ENCODE measurements at regions not wholly inside any gene's neighbourhood (a gene's known extent, or its start where the extent isn't known, plus 50 kb on each side); places are given as distances from the start of the nearest gene placed in this dataset.
"Not testable (repeated sequence)": the region's sequence is repeated elsewhere in the genome, so short reads cannot be mapped to it uniquely, and the experiment has no call there.

DNA sequence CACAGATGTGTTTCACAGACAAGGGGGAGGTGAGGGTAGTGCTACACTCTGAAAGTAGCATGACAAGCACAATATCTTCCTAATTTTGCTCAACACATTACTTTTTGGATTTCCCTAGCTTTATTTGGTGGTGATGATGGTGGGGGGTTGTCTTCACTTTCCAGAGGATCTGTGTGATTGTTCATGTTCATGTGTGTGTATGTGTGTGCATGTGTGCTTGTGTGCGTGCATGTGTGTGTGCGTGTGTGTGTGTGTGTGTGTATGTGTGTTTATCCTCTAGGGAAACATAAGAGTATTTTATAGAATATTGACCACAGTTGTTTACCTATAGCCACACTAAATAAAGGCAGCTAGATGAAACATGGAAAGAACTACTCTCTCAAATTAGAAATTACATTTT is 183.8 kb upstream of the EYA4 start:
- no peak for DNase-seq

DNA sequence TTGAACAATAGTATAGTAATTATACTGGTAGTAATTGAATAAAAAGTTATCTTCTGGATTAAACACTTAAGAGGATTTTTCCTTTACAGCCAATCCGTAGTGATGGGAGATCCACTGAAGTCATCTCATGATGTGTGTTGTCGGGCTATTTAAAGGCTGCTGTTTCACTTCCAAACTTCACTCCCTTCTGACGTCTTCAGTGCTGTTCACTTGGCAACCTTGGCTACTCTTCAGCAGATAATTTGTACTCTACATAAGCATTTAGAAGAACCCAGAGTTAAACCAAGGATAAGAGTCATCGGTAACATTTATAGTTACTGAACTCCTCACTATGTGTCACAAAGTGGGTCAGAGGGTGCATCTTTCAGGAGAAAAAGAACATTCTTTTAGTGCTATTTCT is 179.1 kb upstream of the EYA4 start:
- no peak for DNase-seq

DNA sequence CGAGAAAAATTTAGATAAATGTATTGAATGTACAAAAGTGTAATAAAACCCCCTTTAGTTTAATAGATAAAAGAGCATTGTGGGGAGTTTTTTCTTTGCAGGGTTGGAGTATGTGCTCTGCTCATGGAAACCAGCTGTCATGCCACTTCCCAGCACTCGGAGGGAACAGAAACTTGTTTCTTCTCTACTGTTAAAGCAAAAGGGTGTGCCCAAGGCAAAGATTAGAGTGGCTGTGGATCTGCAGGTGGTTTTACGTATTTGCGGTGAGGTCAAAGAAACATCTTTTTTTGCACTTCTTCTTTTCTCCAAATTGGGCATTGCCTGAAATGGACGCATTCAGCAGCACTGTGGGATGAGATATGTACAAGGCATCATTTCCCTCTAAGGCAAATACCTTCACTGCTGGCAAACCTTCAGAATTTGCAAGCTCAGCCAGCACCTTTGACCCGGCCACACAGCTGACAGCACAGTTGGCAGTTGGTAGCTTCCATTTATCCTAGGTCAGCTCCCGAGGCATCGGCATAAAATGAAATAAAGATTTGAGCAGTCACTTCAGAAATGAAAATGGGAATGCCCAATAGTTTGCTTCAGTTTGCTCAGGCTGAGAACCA is 178.4 kb upstream of the EYA4 start:
- DNase-seq, result no peak

DNA sequence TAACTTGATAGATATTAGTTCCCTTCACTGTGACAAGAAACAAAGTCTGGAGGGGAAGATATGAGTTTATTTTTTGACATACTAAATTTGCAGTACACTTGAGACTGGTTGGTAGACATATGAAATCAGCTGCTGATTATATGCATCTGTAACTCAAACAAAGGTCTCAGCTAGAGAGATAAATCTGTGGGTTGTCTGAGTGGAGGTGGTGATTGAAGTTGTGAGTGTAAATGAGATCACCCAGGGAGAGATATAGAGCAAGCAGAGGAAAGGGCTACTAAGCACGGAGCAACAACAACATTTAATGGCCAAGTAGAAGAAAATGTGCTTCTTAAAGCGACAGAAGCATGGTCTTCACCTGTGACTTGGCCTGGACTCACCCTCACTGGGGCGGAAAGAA is 173.2 kb upstream of the EYA4 start:
- DNase-seq, result no peak

DNA sequence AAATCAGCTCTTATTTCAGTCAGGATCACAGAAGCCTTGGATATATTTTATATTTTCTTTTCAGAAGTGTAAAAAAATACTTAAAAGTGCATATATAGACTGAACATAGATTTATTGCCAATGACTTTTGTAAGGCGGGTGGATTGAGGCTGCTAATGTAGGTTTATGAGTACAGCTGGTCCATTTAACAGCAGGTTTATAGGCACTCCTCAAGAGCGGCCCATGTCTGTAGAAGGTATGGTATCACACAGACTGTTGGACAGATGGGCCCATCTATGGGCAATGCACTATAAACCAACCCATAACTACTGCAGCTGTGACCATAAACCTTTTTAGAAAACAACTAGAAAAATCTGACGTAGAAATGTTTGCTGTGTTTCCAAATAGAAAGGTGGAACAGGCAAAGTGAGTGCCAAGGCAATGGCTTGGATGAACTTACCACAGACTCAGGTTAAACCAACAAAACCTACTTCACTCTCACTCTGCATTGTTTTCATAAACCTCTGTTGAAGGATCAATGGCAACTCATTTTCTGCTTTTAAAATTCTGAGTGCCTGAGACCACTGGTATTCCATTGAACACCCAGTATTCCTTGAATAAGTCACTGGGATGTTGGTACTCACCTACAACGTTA is 170.6 kb upstream of the EYA4 start:
- no peak for DNase-seq

DNA sequence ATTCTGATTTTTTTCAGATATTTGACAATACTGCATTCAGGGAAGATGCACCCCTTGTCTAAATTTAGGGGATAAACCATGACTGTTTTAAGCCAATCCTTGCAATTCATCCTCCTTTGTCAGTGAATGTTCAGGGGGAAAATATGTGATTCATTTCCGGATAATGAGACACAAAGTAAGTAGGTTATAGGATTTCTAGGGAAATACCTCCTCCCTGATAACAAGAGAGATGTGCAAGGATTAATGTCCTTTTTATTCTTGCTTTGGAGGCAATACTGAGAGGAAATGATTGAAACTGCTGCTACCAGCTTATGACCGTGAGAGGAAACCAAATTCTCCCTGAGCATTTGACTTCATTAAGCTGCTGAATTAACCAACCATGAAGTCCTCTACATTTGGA is 161.3 kb upstream of the EYA4 start:
- DNase-seq, result no peak

DNA sequence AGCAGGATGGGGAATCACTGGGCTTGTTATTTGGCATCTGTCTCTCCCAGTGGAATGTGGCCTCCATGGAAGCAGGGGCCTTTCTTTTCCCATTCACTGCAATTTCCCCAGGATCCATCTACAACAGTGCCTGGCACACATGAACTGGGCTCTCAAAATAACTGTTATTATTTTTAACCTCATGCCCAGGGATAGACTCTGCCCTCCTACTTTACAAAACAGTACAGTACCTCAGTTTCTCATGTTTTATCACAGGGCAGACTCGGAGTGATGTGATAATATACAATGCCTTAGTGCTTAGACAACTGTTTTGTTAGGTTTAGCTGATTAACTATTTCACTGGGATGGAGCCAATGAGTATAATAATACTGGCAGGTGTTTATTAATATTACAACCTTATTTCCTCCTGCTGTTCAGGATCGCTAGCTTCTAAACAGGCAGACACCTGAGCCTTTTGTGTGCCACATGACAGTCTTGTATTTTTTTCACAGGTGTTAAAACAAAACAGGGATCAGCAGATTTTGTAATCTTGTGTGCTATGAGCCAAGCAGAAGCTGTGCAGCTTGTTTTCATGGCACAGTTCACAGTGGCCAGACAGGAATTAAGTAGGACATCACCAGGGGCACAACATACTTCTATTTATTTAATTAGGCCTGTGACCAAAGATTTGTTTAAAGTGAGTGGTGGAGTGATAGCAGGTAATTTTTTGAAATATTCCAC is 157.7 kb upstream of the EYA4 start:
- DNase-seq, result no peak

DNA sequence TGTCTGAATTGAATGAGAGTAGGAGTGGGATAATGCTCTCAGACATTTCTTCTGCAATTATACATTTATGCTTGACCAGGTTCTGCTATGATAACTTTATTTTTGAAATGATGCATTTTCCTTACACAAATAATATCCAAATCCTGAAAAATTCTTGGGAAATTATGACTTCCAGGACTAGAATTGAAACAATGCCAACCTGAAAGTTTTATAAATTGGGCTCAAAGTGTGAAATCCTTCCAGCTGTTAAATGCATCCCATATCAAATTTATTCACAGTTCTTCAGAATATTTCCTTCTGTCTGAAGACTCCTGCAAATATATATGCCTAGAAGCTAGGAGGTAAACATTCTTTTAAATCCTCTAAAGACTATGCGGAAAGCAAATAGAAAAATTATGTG is 155.7 kb upstream of the EYA4 start:
- no peak for DNase-seq

DNA sequence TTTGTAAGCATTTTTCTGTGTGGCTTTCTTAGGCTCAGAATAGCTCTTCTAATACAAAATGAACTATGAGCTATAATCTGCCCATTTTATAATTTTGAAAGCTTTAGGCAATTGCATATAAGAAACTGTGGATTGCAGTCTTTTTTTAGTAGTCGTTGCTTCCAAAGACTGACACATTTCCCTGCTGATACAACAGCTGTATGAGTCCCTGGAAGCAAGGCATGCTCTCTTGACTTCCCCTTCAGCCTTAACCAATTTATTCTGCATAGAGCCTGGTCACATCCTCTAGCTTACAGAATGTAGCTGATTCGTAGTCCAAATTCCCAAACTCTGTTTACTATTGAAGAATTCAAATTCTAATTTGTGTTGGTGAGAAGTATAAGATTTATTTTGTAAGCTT is 155.3 kb upstream of the EYA4 start:
- DNase-seq, result no peak

DNA sequence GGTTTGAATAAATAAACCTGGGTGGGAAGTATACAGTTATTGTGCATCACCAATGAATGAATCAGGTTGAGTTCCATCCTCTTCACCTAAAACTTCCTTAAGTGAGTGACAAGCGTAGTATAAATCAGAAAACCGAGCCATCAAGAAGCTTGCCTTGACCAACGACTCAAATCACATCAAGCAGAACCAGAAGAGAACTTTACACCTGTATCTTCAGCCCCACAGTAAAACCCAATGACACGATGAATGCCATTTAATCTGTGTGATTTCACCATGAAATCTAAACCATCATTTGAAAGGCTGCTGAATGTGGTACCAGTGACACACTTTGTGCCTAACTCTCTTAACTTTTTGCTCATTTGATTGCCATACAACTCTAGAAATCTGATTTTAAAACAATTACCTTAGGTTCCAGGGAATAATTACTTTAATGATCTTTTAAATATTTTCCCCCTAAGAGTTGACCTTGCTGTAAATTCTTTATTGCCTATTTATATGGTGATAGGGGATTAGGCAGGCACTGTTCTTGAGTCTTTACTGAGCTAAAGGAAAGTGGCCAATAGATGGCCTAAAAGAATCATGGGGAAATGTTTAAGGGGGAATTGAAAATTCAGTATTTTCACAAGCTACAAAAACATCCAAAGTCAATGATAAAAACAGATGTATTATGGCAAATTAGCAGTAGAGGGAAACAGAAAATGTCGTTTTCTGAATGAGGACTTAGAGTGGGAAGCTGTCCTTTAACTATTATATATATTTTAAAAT is 152.0 kb upstream of the EYA4 start:
- DNase-seq, result no peak

DNA sequence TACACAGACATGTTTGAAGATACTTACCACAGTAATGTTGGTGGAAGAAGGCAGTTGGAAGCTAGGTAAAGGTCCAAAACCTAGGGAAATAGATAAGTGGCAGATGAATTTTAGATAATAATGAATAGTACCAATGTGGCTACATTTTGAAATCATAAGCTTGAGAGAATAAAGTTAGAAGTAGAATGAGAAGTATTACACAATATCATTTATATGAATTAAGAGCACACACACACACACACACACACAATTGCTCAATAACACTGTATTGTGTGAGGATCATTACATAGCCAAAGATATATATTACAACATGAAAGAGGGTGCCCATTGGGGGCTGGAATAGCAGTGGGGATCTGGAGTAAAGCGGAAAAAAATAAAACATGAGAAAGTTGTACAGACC is 149.0 kb upstream of the EYA4 start:
- DNase-seq, result no peak

DNA sequence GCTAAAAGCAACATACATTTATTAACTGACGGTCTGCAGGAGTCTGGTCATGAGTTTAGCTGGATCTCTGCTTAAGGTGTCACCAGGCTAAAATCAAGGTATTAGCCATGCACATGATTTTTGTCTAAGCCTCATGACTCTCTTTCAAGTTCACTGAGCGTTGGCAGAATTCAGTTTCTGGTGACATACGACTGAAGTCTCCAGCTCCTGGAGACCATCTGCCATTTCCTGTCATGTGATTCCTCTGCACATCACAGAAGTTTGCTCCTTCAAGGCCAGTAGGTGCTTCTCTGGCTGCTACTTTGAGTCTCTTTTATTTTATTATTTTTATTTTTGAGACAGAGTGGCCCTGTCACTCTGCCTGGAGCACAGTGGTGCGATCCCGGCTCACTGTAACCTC is 148.4 kb upstream of the EYA4 start:
- DNase-seq, result no peak

DNA sequence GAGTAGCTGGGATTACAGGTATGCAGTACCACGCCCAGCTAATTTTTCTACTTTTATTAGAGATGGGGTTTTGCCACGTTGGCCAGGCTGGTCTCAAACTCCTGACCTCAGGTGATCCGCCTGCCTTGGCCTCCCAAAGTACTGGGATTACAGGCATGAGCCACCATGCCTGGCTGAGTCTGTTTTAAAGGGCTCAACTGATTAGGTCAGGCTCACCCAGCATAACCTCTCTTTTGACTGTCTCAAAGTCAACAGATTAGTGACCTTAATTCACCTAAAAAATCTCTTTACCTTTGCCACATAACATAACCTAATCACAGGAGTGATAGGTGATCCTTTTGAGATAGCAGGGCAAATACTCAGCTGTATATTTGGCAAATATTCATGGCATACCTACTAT is 147.9 kb upstream of the EYA4 start:
- DNase-seq, result not testable (repeated sequence)

DNA sequence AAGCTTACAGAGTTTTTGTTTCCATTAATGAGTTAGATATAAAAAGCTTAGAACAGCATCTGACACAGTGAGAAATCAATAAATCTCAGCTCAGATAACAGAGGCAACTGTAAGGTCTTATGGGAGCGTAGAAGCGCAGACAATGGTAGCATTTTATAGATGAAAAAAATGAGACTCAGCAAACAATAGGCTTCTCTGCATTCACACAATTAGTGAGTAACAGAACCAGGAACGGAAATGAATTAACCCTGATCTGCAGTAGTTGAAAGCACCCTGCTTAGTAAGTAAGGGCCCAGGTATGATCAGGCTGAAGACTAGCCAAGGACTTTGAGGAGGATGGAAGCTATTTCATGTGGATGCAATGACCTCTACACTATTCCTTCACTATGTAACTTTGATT is 147.2 kb upstream of the EYA4 start:
- DNase-seq, result no peak

DNA sequence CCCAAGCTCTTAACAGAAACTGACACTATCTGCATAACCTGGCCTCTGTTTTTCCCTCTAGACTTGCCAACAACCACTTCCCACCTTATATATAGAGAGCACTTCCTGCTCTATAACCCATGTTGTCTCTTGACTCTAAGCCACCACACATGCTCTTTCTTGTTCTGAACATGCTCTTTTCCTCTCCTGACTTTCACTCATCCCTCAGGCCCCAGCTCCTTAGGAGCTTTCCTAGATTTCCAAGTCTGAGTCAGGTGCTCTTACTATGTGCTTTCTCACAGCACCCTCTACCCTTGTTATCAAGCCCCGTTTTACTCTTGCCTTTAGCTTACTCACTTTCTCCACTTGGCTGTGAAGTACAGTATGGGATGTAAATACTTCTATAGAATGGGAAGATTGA is 143.9 kb upstream of the EYA4 start:
- no peak for DNase-seq

DNA sequence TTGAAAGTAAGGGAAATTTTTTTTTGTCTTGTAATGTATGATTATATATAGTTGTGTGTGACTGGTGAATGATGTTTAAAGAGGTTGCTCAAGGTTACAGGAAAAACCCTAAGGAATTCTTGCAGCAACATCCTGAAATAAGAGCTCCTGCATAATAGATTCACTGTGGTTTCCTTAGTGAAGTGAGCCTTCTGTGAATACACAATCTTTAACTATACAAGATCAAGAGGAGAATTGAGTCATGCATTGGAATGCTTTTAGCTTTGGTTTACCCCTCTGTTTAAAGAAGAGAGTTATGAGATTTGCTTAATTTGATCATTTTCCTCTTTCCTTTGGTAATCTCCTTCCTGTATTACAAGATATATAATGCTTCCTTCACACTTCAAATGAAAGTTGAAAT is 141.6 kb upstream of the EYA4 start:
- no peak for DNase-seq

DNA sequence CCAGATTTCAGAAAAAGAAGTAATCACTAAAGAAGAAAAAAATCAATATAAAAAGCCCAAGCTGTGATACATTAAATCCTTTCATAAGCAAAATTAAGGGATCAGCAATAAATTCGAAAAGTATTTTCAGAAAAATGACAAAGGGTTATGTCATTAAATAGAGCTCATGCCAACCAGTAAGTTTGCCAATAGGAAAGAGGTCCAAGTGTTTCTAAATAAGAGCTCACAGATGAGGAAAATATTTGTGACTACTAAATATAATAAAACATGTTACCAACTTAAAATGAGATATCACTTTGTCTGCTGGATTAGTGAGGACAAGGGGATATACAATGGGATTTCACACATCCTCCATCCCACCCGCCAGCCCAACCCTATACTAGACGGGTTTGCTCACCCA is 140.3 kb upstream of the EYA4 start:
- DNase-seq, result no peak

DNA sequence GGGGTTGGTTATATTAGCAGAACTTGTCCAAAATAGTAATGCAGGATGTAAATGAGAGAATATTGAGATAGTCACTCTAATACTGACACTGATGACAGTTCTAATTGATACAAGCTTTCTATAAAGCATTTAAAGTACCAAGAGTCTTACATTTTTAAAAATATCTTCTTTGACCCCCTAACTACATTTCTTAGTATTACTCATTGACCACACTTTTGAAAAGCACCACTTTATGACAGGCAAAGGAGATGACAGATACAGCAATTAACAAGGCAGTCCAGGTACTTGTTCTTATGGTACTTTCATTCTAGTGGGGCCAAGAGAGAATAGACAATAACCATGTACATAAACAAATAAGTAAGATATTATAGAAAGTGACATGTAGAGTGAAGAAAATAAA is 139.4 kb upstream of the EYA4 start:
- no peak for DNase-seq

DNA sequence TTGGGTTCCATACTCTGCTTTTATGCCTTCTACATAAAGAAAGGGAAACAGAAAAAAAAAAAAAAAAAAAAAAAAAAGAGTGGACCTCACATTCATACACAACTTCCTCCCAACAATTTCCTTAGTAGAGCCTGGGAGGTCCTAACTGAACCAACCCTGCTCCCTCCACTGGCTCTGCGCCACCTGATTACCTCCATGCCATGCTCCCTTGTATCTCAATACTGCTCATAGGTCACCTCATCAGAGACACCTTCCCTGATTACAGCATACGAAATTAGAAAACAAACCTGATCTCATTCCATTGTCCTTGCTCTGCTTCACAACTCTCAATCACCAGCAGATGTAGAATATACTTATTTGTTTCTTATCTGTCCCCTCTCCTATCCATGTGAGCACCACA is 134.2 kb upstream of the EYA4 start:
- no peak for DNase-seq

DNA sequence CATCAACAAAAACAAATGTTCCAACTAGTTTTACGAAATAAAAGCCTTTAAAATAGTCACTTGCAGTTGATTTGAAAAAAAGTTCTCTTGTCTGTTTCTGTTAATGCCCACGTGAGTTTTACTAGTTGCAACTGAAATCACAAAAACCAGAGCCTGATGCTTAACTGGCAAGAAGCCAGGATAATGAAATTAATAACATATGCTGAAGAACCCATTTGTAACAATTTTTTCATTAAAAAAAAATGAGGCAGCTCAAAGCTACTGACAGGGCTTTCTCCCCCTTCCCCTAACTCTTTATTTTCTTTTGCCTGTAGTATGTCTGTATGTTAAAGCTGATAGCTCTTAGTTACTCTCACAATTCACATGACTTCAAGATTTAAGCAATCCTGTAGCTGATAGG is 132.7 kb upstream of the EYA4 start:
- DNase-seq, result no peak

DNA sequence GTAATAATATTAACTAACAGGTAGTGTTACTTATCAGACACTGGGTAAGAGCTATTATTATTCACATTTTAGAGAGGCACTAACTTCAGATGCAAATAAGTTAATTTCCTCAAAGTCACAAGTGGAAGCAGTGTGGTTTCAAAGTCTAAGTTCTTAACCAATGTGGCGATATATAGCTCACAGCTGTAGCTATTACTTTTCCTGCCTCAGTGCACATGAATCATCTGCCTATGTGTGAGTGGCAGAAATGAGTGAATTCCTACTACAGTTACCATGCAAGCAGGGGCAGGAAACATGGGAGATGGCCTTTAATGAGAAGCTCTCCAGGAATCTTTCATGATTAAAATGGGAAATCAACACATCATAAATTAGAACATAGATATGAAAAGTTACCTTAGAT is 126.2 kb upstream of the EYA4 start:
- no peak for DNase-seq

DNA sequence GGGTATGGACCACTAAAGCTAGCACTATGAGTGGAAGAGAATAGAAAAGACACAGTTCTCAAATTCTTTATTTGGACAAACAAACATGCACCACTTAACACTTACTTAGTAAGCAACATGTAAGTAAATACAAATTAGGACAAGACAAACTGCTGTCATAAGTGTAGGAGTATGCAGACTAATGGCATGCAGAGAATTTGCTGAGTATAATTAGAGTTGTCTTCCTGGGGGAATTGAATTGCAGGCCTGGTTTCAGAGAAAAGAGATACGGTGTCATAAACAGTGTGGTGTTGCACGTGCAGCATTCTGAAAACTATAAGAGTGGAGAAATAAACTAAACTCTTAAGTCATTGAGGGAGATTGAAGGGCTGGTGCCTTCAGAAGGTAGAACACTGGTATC is 125.2 kb upstream of the EYA4 start:
- no peak for DNase-seq

DNA sequence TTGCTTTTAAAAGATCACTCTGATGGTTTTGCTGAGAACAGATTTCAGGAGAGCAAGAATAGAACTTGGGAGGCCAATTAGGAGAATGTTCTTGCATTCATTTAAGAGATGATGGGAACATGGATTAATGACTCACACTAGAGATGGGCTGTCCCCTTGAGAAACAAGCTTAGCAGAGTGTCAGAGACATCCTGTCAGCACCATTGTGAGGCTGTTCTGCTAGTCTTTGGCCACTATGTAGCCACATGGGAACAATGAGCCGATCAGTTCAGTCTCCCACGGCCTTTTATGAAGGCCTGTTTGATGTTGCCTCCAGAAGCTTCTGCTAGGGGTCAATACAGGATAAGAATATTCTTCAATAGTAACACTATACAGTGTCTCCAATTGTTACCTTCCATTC is 113.0 kb upstream of the EYA4 start:
- DNase-seq, result no peak

DNA sequence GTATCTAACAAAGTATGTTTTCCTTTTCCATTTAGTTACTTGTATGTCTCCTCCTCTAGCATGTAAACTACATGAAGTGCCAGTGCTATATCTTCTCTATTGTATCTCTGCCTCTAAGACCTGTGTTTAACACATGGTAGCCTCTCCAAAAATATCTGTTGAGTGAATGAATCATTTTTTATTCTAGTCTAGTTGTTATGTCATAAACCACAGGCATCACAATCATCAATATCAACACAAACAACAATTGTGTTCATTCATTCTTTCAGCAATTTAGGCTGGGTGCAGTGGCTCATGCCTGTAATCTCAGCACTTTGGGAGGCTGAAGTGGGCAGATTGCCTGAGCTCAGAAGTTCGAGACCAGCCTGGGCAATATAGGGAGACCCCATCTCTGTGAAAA is 111.6 kb upstream of the EYA4 start:
- no peak for DNase-seq
